ENCODE measurements at regions not wholly inside any gene's neighbourhood (a gene's known extent, or its start where the extent isn't known, plus 50 kb on each side); places are given as distances from the start of the nearest gene placed in this dataset.

GRCh38 chr18:73381699-73382036 lies 513.9 kb upstream of the NETO1 start:
- RAD21 ChIA-PET (ENCODE audit: low non-redundant PET in 1 of 2, low total read pairs in 2 of 2, uncharacterized antibody in 2 of 2, unreplicated experiment in 2 of 2), result no interaction called here
- ATAC-seq (no peak), DNase-seq (ENCODE audit: low read depth, low spot score) (no peak)
- Histone ChIP-seq H3K27me3 (ENCODE audit: insufficient read depth, low read length) (no peaks in the 10 kb centered on the region), H2AFZ (ENCODE audit: low read depth, low read length, poor library complexity, severe bottlenecking) (no peak overlapping the region), H3K27ac (ENCODE audit: low read depth, low read length) (no peak overlapping the region), H3K4me1 (ENCODE audit: control insufficient read depth in 1 of 2, insufficient read depth in 2 of 2, low read length in 2 of 2) (no peaks in the 10 kb centered on the region), H3K4me3 (replicated peaks in 1 of 2; ENCODE audit: low read depth in 1 of 2, low read length in 2 of 2) (no peak overlapping the region), H3K9ac (ENCODE audit: low read length) (no peak overlapping the region), H4K20me1 (ENCODE audit: insufficient read depth) (no peaks in the 10 kb centered on the region), H3K36me3 (ENCODE audit: control insufficient read depth in 1 of 2, insufficient read depth in 2 of 2, low read length in 2 of 2) (no peaks in the 10 kb centered on the region; a peak in 1 of 4 replicates), H3K4me2 (ENCODE audit: low read length) (no peak overlapping the region), H3K9me2 (ENCODE audit: insufficient read depth) (no peaks in the 10 kb centered on the region), H3K9me3 (ENCODE audit: control insufficient read depth in 1 of 2, insufficient read depth in 1 of 2, low read depth in 1 of 2, low read length in 2 of 2) (peaks cover 13% of the 10 kb centered on the region in 2 experiments; a peak in 2 of 4 replicates), H3K79me2 (ENCODE audit: insufficient read depth, low read length) (no peaks in the 10 kb centered on the region)
- intact Hi-C loops (cut with micrococcal nuclease), result no loop called here
- POLR2A ChIA-PET, result no interaction called here
- BruUV-seq (replicated peaks), result no TSS peak
- TF ChIP-seq CBX3 (IDR thresholded peaks at IDR 0.05; ENCODE audit: low read depth) (no peak), EGR1 (IDR thresholded peaks at IDR 0.05; ENCODE audit: low read depth) (no peak), EZH2phosphoT487 (IDR thresholded peaks at IDR 0.05; ENCODE audit: borderline replicate concordance) (no peak), YY1 (IDR thresholded peaks at IDR 0.05; ENCODE audit: extremely low read depth, insufficient replicate concordance, low read depth, low read length) (no peak), TCF7L2 (IDR thresholded peaks at IDR 0.05; ENCODE audit: borderline replicate concordance, extremely low read depth, insufficient read depth, insufficient read length) (no peak), REST (IDR thresholded peaks at IDR 0.05; ENCODE audit: low read depth) (no peak), ZNF274 (IDR thresholded peaks at IDR 0.05; ENCODE audit: low read depth, low read length) (no peak), SRF (IDR thresholded peaks at IDR 0.05; ENCODE audit: low read depth) (no peak), SIN3A (IDR thresholded peaks at IDR 0.05; ENCODE audit: low read depth) (no peak), FOSL1 (IDR thresholded peaks at IDR 0.05; ENCODE audit: low read depth) (no peak), ZFX (IDR thresholded peaks at IDR 0.05) (no peak), CEBPB (IDR thresholded peaks at IDR 0.05; ENCODE audit: low read depth) (no peak), ATF3 (IDR thresholded peaks at IDR 0.05) (no peak), RAD21 (IDR thresholded peaks at IDR 0.05; ENCODE audit: low read depth) (no peak), POLR2AphosphoS5 (IDR thresholded peaks at IDR 0.05; ENCODE audit: low read depth, low read length) (no peak), JUND (IDR thresholded peaks at IDR 0.05) (no peak)
- CTCF ChIA-PET, result no interaction called here
